Calu3 (cell line): ENCODE measurements at regions not wholly inside any gene's neighbourhood (a gene's known extent, or its start where the extent isn't known, plus 50 kb on each side); places are given as distances from the start of the nearest gene placed in this dataset.

ENCODE experiments used
- BruUV-seq: library from RNA; stranded (reverse); fragments of 400-500 nt; replicated peaks from 2 replicates; lab custom pipeline; 2021; lab: Mats Ljungman, UMichigan
- CTCF ChIA-PET: fragments of 300-600 bp; sonication (Branson Sonifier 250); formaldehyde crosslinking; loops from one replicate; lab custom pipeline; 2022; ENCODE audit warnings: antibody characterized with exemption; lab: Charles Lee
- DNase-seq: peaks from one replicate; pipeline ENCODE4 v3.0.0; 2022
- H3K27ac Mint-ChIP-seq: one replicate; pipeline ENCODE4 v1.8.0; 2022; ENCODE audit warnings: mixed read lengths; ENCODE audit not compliant: unreplicated experiment
- H3K27me3 Mint-ChIP-seq: one replicate; pipeline ENCODE4 v1.8.0; 2022; ENCODE audit warnings: mixed read lengths; ENCODE audit not compliant: unreplicated experiment
- H3K36me3 Mint-ChIP-seq: one replicate; pipeline ENCODE4 v1.8.0; 2022; ENCODE audit warnings: mild to moderate bottlenecking, moderate library complexity, mixed read lengths; ENCODE audit not compliant: insufficient read depth, unreplicated experiment
- H3K4me1 Mint-ChIP-seq: one replicate; pipeline ENCODE4 v1.8.0; 2022; ENCODE audit warnings: mild to moderate bottlenecking, low read depth, mixed read lengths; ENCODE audit not compliant: unreplicated experiment
- H3K4me3 Mint-ChIP-seq: one replicate; pipeline ENCODE4 v1.8.0; 2022; ENCODE audit warnings: mild to moderate bottlenecking, low read depth, moderate library complexity, mixed read lengths; ENCODE audit not compliant: unreplicated experiment
- H3K9me3 Mint-ChIP-seq: one replicate; pipeline ENCODE4 v1.8.0; 2022; ENCODE audit warnings: low read depth, mixed read lengths; ENCODE audit not compliant: unreplicated experiment
- CTCF ChIP-seq: fragments of 200-600 bp; IDR thresholded peaks from one replicate; pipeline ENCODE4 v1.8.0; 2022; ENCODE audit warnings: antibody characterized with exemption; ENCODE audit not compliant: unreplicated experiment
- intact Hi-C: fragments of 100-400 bp; cut with micrococcal nuclease; formaldehyde crosslinking; loops from one replicate; pipeline ENCODE4 v1.10.0; 2022; ENCODE audit not compliant: unreplicated experiment

GRCh38 chr5:13328316-13328715, 616.2 kb downstream of the DNAH5 start:
- no peak for DNase-seq
- H3K27ac Mint-ChIP-seq = no peak overlapping the region
- intact Hi-C loops = no loop called here
- no peak for TF ChIP-seq CTCF
- H3K27me3 Mint-ChIP-seq = no peaks in the 10 kb centered on the region
- no peak overlapping the region for H3K4me3 Mint-ChIP-seq
- H3K36me3 Mint-ChIP-seq = no peaks in the 10 kb centered on the region
- H3K9me3 Mint-ChIP-seq = peaks cover 10% of the 10 kb centered on the region
- CTCF ChIA-PET = no interaction called here
- H3K4me1 Mint-ChIP-seq = no peaks in the 10 kb centered on the region
- no TSS peak for BruUV-seq

GRCh38 chr5:13325765-13326164, 618.7 kb downstream of the DNAH5 start:
- DNase-seq = no peak
- BruUV-seq = no TSS peak
- no peak overlapping the region for H3K27ac Mint-ChIP-seq
- H3K4me1 Mint-ChIP-seq = no peaks in the 10 kb centered on the region
- no peaks in the 10 kb centered on the region for H3K27me3 Mint-ChIP-seq
- no peaks in the 10 kb centered on the region for H3K36me3 Mint-ChIP-seq
- no peak overlapping the region for H3K4me3 Mint-ChIP-seq
- TF ChIP-seq CTCF = no peak
- CTCF ChIA-PET = no interaction called here
- peaks cover 8% of the 10 kb centered on the region for H3K9me3 Mint-ChIP-seq
- intact Hi-C loops = no loop called here

GRCh38 chr5:13322769-13323168, 621.7 kb downstream of the DNAH5 start:
- no peaks in the 10 kb centered on the region for H3K36me3 Mint-ChIP-seq
- H3K4me1 Mint-ChIP-seq = no peaks in the 10 kb centered on the region
- H3K4me3 Mint-ChIP-seq = no peak overlapping the region
- peaks cover 8% of the 10 kb centered on the region for H3K9me3 Mint-ChIP-seq
- no peak overlapping the region for H3K27ac Mint-ChIP-seq
- intact Hi-C loops = no loop called here
- no peak for DNase-seq
- no peaks in the 10 kb centered on the region for H3K27me3 Mint-ChIP-seq
- no peak for TF ChIP-seq CTCF
- BruUV-seq = no TSS peak
- CTCF ChIA-PET = no interaction called here

- no peaks in the 10 kb centered on the region for H3K36me3 Mint-ChIP-seq
- TF ChIP-seq CTCF = no peak
- H3K27me3 Mint-ChIP-seq = no peaks in the 10 kb centered on the region
- H3K9me3 Mint-ChIP-seq = peaks cover 14% of the 10 kb centered on the region
- intact Hi-C loops = no loop called here
- BruUV-seq = no TSS peak
- H3K4me3 Mint-ChIP-seq = no peak overlapping the region
- DNase-seq = no peak
- no peaks in the 10 kb centered on the region for H3K4me1 Mint-ChIP-seq
- CTCF ChIA-PET = no interaction called here
- H3K27ac Mint-ChIP-seq = no peak overlapping the region
Observed at GRCh38 chr5:13317654-13318053, 626.8 kb downstream of the DNAH5 start.
